ENCODE measurements at regions not wholly inside any gene's neighbourhood (a gene's known extent, or its start where the extent isn't known, plus 50 kb on each side); places are given as distances from the start of the nearest gene placed in this dataset.

- no peaks in the 10 kb centered on the region for H3K27me3 ChIP-seq (ENCODE audit: control insufficient read depth, insufficient read depth, low read length)
- DNase-seq (ENCODE audit: low read depth, low spot score): no peak
- no peak overlapping the region for H3K27ac ChIP-seq (ENCODE audit: low read depth, low read length)
- TF ChIP-seq CTCF (IDR thresholded peaks at IDR 0.05; ENCODE audit: low read depth, low read length): no peak
- no peak overlapping the region for H3K4me3 ChIP-seq (ENCODE audit: low read depth, low read length)
- H3K9me3 ChIP-seq (ENCODE audit: control insufficient read depth, insufficient read depth, low read length): peaks cover 7% of the 10 kb centered on the region; the same call in 1 of the 2 replicates
- CTCF ChIA-PET: no interaction called here
- POLR2A ChIA-PET: no interaction called here
Observed at GRCh38 chr14:43872752-43873655, 634.1 kb downstream of the FSCB start.

GRCh38 chr14:43872222-43872621 lies 634.9 kb downstream of the FSCB start:
- ChIA-PET CTCF (no interaction called here), POLR2A (no interaction called here)
- no peak for TF ChIP-seq CTCF (IDR thresholded peaks at IDR 0.05; ENCODE audit: low read depth, low read length)

GRCh38 chr14:43858981-43859380 lies 648.1 kb downstream of the FSCB start:
- DNase-seq (ENCODE audit: low read depth, low spot score): no peak
- no peak for TF ChIP-seq CTCF (IDR thresholded peaks at IDR 0.05; ENCODE audit: low read depth, low read length)
- no peak overlapping the region for H3K4me3 ChIP-seq (ENCODE audit: low read depth, low read length)
- H3K27me3 ChIP-seq (ENCODE audit: control insufficient read depth, insufficient read depth, low read length): no peaks in the 10 kb centered on the region
- CTCF ChIA-PET: no interaction called here
- no peak overlapping the region for H3K27ac ChIP-seq (ENCODE audit: low read depth, low read length)
- POLR2A ChIA-PET: no interaction called here
- peaks cover 5% of the 10 kb centered on the region for H3K9me3 ChIP-seq (ENCODE audit: control insufficient read depth, insufficient read depth, low read length)

More at GRCh38 chr14:43872222-43872621, 634.9 kb downstream of the FSCB start:
- Histone ChIP-seq H3K9me3 (ENCODE audit: control insufficient read depth, insufficient read depth, low read length) (peaks cover 7% of the 10 kb centered on the region; the same call in 1 of the 2 replicates), H3K4me3 (ENCODE audit: low read depth, low read length) (no peak overlapping the region), H3K27ac (ENCODE audit: low read depth, low read length) (no peak overlapping the region), H3K27me3 (ENCODE audit: control insufficient read depth, insufficient read depth, low read length) (no peaks in the 10 kb centered on the region)
- no peak for DNase-seq (ENCODE audit: low read depth, low spot score)

GRCh38 chr14:43855556-43855955 lies 651.5 kb downstream of the FSCB start:
- no peak overlapping the region for H3K27ac ChIP-seq (ENCODE audit: low read depth, low read length)
- H3K4me3 ChIP-seq (ENCODE audit: low read depth, low read length): no peak overlapping the region
- H3K27me3 ChIP-seq (ENCODE audit: control insufficient read depth, insufficient read depth, low read length): no peaks in the 10 kb centered on the region
- POLR2A ChIA-PET: no interaction called here
- H3K9me3 ChIP-seq (ENCODE audit: control insufficient read depth, insufficient read depth, low read length): peaks cover 5% of the 10 kb centered on the region; the same call in 1 of the 2 replicates
- TF ChIP-seq CTCF (IDR thresholded peaks at IDR 0.05; ENCODE audit: low read depth, low read length): no peak
- no peak for DNase-seq (ENCODE audit: low read depth, low spot score)
- CTCF ChIA-PET: no interaction called here

DNA sequence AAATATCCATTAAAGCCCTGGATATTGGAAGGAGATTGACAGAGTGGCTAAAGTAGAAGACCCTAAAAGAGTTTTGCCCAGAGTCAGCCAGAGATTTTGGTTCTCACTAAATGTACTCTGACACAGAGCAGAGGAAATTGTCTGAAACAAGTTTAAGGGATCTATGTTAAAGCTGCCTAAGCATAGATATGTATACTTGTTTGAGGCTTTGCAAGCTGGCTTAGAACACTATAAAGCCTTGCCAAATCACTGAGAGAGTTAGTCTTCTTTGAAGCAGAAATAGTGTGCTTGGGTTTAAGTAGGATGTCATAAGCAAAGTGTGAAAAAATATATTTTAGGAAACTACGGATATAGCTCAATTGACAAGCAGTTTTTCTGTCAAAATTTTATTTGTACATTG lies 653.5 kb downstream of the FSCB start:
- no peak for TF ChIP-seq CTCF (IDR thresholded peaks at IDR 0.05; ENCODE audit: low read depth, low read length)
- ChIA-PET POLR2A (no interaction called here), CTCF (interaction anchor here (0.7 kb wide), 1 partner anchor 211 kb away, joined by 4 read pairs; no protein-coding TSS in a partner anchor)
- H3K9me3 ChIP-seq (ENCODE audit: control insufficient read depth, insufficient read depth, low read length): peaks cover 5% of the 10 kb centered on the region; the same call in 1 of the 2 replicates
- no peak for DNase-seq (ENCODE audit: low read depth, low spot score)
- H3K4me3 ChIP-seq (ENCODE audit: low read depth, low read length): no peak overlapping the region
- no peak overlapping the region for H3K27ac ChIP-seq (ENCODE audit: low read depth, low read length)
- H3K27me3 ChIP-seq (ENCODE audit: control insufficient read depth, insufficient read depth, low read length): no peaks in the 10 kb centered on the region

Data from AG04450 (cell line).